Astrocyte (in vitro differentiated cells and primary cell): ENCODE measurements at regions not wholly inside any gene's neighbourhood (a gene's known extent, or its start where the extent isn't known, plus 50 kb on each side); places are given as distances from the start of the nearest gene placed in this dataset.

ENCODE experiments used
- CTCF ChIP-seq: IDR thresholded peaks from 2 replicates; pipeline ENCODE4 v1.5.1; 2011; ENCODE audit warnings: low read depth, mild to moderate bottlenecking, inconsistent platforms, low read length, moderate library complexity; ENCODE audit not compliant: insufficient read depth
- EZH2 ChIP-seq: IDR thresholded peaks from 2 replicates; pipeline ENCODE4 v1.6.1; 2012; ENCODE audit warnings: mild to moderate bottlenecking, low read length, inconsistent platforms; ENCODE audit not compliant: insufficient read depth

GRCh38 chr4:56575820-56576429 is 70.3 kb downstream of the ARL9 start:
- TF ChIP-seq EZH2, result no peak
- peak; percentile 53 for TF ChIP-seq CTCF
